CD4-positive, alpha-beta memory T cell (primary cell): ENCODE measurements at regions not wholly inside any gene's neighbourhood (a gene's known extent, or its start where the extent isn't known, plus 50 kb on each side); places are given as distances from the start of the nearest gene placed in this dataset.
A peak's percentile ranks its signal among the peaks of the same experiment; 100 is the strongest.

Experiments
- CTCF ChIA-PET: fragments of 350-600 bp; sonication (Branson Sonifier 250); formaldehyde crosslinking; loops from one replicate; lab custom pipeline; 2021; ENCODE audit warnings: inconsistent platforms; ENCODE audit not compliant: partially characterized antibody; lab: Charles Lee
- POLR2A ChIA-PET: fragments of 350-600 bp; sonication (Branson Sonifier 250); formaldehyde crosslinking; loops from one replicate; lab custom pipeline; 2021; ENCODE audit not compliant: partially characterized antibody; lab: Charles Lee
- DNase-seq, 5 donors: peaks; one replicate each; pipeline versions ENCODE4 v3.0.0 to v3.0.0-alpha.2; 2020 to 2022; ENCODE audit warnings: mixed read lengths in 1 of 5
- H3K27ac ChIP-seq: one replicate; pipeline ENCODE4 v1.7.0; 2013; ENCODE audit warnings: low read depth, low read length
- H3K27me3 ChIP-seq: 2 replicates; pipeline ENCODE4 v1.7.0; 2013; ENCODE audit warnings: mild to moderate bottlenecking, low read length, moderate library complexity; ENCODE audit not compliant: insufficient read depth
- H3K36me3 ChIP-seq: 2 replicates; pipeline ENCODE4 v1.7.0; 2013; ENCODE audit warnings: mild to moderate bottlenecking, low read length, moderate library complexity; ENCODE audit not compliant: insufficient read depth
- H3K4me1 ChIP-seq: 2 replicates; pipeline ENCODE4 v1.7.0; 2013; ENCODE audit warnings: mild to moderate bottlenecking, low read length, moderate library complexity; ENCODE audit not compliant: insufficient read depth
- H3K4me3 ChIP-seq, 2 donors: one replicate each; pipeline ENCODE4 v1.7.0; 2013; ENCODE audit warnings: low read length in 2 of 2, mild to moderate bottlenecking in 1 of 2
- H3K9me3 ChIP-seq, 2 donors: one replicate each; pipeline ENCODE4 v1.7.0; 2013; ENCODE audit warnings: low read length in 2 of 2, control low read depth in 1 of 2; ENCODE audit not compliant: control insufficient read depth in 1 of 2
- H3K27ac Mint-ChIP-seq, 7 donors: one replicate each; pipeline ENCODE4 v1.8.0; 2020 to 2021; ENCODE audit warnings: mixed read lengths in 7 of 7, mild to moderate bottlenecking in 6 of 7, inconsistent platforms in 3 of 7, moderate library complexity in 3 of 7
- H3K27me3 Mint-ChIP-seq, 2 donors: one replicate each; pipeline ENCODE4 v1.8.0; 2020 to 2021; ENCODE audit warnings: mixed read lengths in 2 of 2
- H3K36me3 Mint-ChIP-seq, 2 donors: one replicate each; pipeline ENCODE4 v1.8.0; 2020 to 2021; ENCODE audit warnings: mixed read lengths in 2 of 2, inconsistent platforms in 1 of 2, mild to moderate bottlenecking in 1 of 2
- H3K4me1 Mint-ChIP-seq, 4 donors: one replicate each; pipeline ENCODE4 v1.8.0; 2020 to 2021; ENCODE audit warnings: mixed read lengths in 4 of 4, mild to moderate bottlenecking in 1 of 4
- H3K4me3 Mint-ChIP-seq, 8 donors: one replicate each; pipeline ENCODE4 v1.8.0; 2020 to 2021; ENCODE audit warnings: mixed read lengths in 8 of 8, mild to moderate bottlenecking in 7 of 8, moderate library complexity in 6 of 8, inconsistent platforms in 3 of 8
- H3K9me3 Mint-ChIP-seq, 8 donors: one replicate each; pipeline ENCODE4 v1.8.0; 2020 to 2021; ENCODE audit warnings: mixed read lengths in 8 of 8, mild to moderate bottlenecking in 5 of 8, inconsistent platforms in 3 of 8, moderate library complexity in 1 of 8
- intact Hi-C: fragments of 100-400 bp; cut with micrococcal nuclease; formaldehyde crosslinking; loops from one replicate; pipeline ENCODE4 v1.15.1; 2023

- H3K27ac Mint-ChIP-seq = peak overlapping the region in 5 of 7 donors; percentile 11 to 79 (median 48)
- CTCF ChIA-PET = no interaction called here
Observed at GRCh38 chr5:56454219-56454862, 221.2 kb upstream of the ANKRD55 start.

DNA sequence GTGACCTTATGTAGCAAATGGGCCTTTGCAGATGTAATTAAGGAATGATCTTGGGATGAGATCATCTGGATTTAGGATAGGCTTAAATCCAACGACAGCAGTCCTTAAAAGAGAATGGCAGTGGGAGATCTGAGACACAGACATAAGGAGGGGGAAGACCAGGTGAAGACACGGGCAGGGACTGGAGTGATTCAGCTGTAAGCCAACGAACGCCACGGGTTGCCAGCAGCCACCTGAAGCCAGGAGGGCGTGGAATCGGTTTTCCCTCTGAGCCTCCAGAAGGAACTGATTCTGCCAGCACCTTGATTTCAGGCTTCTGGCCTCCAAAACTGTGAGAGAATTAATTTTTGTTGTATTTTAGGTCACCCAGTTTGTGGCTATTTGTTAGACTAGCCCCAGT is 218.6 kb upstream of the ANKRD55 start:
- no peak overlapping the region for H3K27ac Mint-ChIP-seq
- CTCF ChIA-PET = interaction anchor here (1.2 kb wide), 1 partner anchor 159 kb away, joined by 3 read pairs; no protein-coding TSS in a partner anchor
- intact Hi-C loops = no loop called here

More at GRCh38 chr5:56454219-56454862, 221.2 kb upstream of the ANKRD55 start:
- H3K9me3 ChIP-seq = no peaks in the 10 kb centered on the region
- no peaks in the 10 kb centered on the region for H3K4me1 ChIP-seq
- Mint-ChIP-seq H3K4me3 (peak overlapping the region in 2 of 8 donors; percentile 14 to 20), H3K27me3 (no peaks in the 10 kb centered on the region), H3K9me3 (no peaks in the 10 kb centered on the region), H3K4me1 (peaks cover 0 to 18% (median 4%) of the 10 kb centered on the region in 4 donors), H3K36me3 (peaks cover 0 to 11% of the 10 kb centered on the region in 2 donors)
- no peak overlapping the region for H3K27ac ChIP-seq
- H3K4me3 ChIP-seq = no peak overlapping the region
- peak in 4 of 5 donors; percentile 12 to 42 (median 24) for DNase-seq
- no peaks in the 10 kb centered on the region for H3K36me3 ChIP-seq
- H3K27me3 ChIP-seq = no peaks in the 10 kb centered on the region
- POLR2A ChIA-PET = interaction anchor here (0.6 kb wide), 1 partner anchor 232 kb away, joined by 3 read pairs; no protein-coding TSS in a partner anchor
- intact Hi-C loops = no loop called here

GRCh38 chr5:56450766-56451165 is 217.6 kb upstream of the ANKRD55 start:
- no peak overlapping the region for H3K4me3 ChIP-seq
- no peak overlapping the region for H3K27ac Mint-ChIP-seq
- CTCF ChIA-PET = interaction anchor here (1.1 kb wide), 1 partner anchor 8 kb away, joined by 3 read pairs; no protein-coding TSS in a partner anchor
- H3K36me3 Mint-ChIP-seq = peaks cover 0 to 5% of the 10 kb centered on the region in 2 donors
- POLR2A ChIA-PET = no interaction called here
- H3K9me3 ChIP-seq = no peaks in the 10 kb centered on the region
- peaks cover 0 to 18% (median 6%) of the 10 kb centered on the region in 4 donors for H3K4me1 Mint-ChIP-seq
- no peaks in the 10 kb centered on the region for H3K27me3 ChIP-seq
- no peak overlapping the region for H3K4me3 Mint-ChIP-seq
- no peak overlapping the region for H3K27ac ChIP-seq
- H3K9me3 Mint-ChIP-seq = no peaks in the 10 kb centered on the region
- no peaks in the 10 kb centered on the region for H3K36me3 ChIP-seq
- intact Hi-C loops = no loop called here
- no peak for DNase-seq
- H3K4me1 ChIP-seq = no peaks in the 10 kb centered on the region
- H3K27me3 Mint-ChIP-seq = no peaks in the 10 kb centered on the region

More for the DNA sequence above, 218.6 kb upstream of the ANKRD55 start:
- H3K9me3 Mint-ChIP-seq = no peaks in the 10 kb centered on the region
- POLR2A ChIA-PET = no interaction called here
- H3K4me3 Mint-ChIP-seq = no peak overlapping the region
- no peak overlapping the region for H3K27ac ChIP-seq
- H3K4me1 ChIP-seq = no peaks in the 10 kb centered on the region
- H3K27me3 Mint-ChIP-seq = no peaks in the 10 kb centered on the region
- DNase-seq = no peak
- H3K36me3 ChIP-seq = no peaks in the 10 kb centered on the region
- H3K4me3 ChIP-seq = no peak overlapping the region
- peaks cover 0 to 11% of the 10 kb centered on the region in 2 donors for H3K36me3 Mint-ChIP-seq
- H3K27me3 ChIP-seq = no peaks in the 10 kb centered on the region
- no peaks in the 10 kb centered on the region for H3K9me3 ChIP-seq
- H3K4me1 Mint-ChIP-seq = peaks cover 0 to 18% (median 6%) of the 10 kb centered on the region in 4 donors

GRCh38 chr5:56449071-56449640 is 216.0 kb upstream of the ANKRD55 start:
- Mint-ChIP-seq H3K4me1 (peaks cover 0 to 4% (median 4%) of the 10 kb centered on the region in 4 donors), H3K27me3 (no peaks in the 10 kb centered on the region), H3K27ac (no peak overlapping the region), H3K36me3 (no peaks in the 10 kb centered on the region), H3K9me3 (no peaks in the 10 kb centered on the region), H3K4me3 (no peak overlapping the region)
- Histone ChIP-seq H3K36me3 (no peaks in the 10 kb centered on the region), H3K27ac (no peak overlapping the region), H3K4me1 (no peaks in the 10 kb centered on the region), H3K27me3 (no peaks in the 10 kb centered on the region), H3K9me3 (no peaks in the 10 kb centered on the region), H3K4me3 (no peak overlapping the region)
- intact Hi-C loops = no loop called here
- CTCF ChIA-PET = no interaction called here
- no peak for DNase-seq
- POLR2A ChIA-PET = interaction anchor here (0.6 kb wide), 1 partner anchor 243 kb away, joined by 3 read pairs; no protein-coding TSS in a partner anchor

DNA sequence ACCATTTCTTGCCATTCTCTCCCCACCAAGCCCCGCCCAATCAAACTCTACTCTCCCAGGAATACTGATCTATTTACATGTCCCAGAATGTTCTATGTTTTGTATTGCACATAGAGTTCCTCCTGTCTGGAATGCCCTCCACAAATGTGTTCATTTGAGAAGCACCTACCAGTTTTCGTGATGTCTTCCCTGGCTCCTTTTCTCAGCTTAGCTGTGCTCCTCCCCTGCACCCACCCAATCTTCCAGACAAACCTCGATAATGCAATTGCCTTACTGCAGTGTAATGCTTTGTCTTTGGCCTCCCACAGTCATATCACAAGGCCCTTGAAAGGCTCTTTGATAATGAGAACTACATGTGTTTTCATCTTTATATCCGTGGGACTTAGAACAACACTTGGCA is 214.5 kb upstream of the ANKRD55 start:
- H3K4me1 ChIP-seq = no peaks in the 10 kb centered on the region
- H3K27me3 Mint-ChIP-seq = no peaks in the 10 kb centered on the region
- no peaks in the 10 kb centered on the region for H3K27me3 ChIP-seq
- H3K27ac ChIP-seq = no peak overlapping the region
- no peaks in the 10 kb centered on the region for H3K9me3 ChIP-seq
- peaks cover 0 to 4% (median 0%) of the 10 kb centered on the region in 4 donors for H3K4me1 Mint-ChIP-seq
- CTCF ChIA-PET = no interaction called here
- H3K27ac Mint-ChIP-seq = peak overlapping the region in 2 of 7 donors; percentile 1 to 63
- no peaks in the 10 kb centered on the region for H3K36me3 Mint-ChIP-seq
- intact Hi-C loops = no loop called here
- peaks cover 0 to 2% (median 0%) of the 10 kb centered on the region in 8 donors for H3K9me3 Mint-ChIP-seq
- H3K36me3 ChIP-seq = no peaks in the 10 kb centered on the region
- POLR2A ChIA-PET = interaction anchor here (0.6 to 1.3 kb wide), 2 partner anchors 22 to 31 kb away, joined by 3 read pairs; no protein-coding TSS in a partner anchor
- DNase-seq = no peak
- no peak overlapping the region for H3K4me3 Mint-ChIP-seq
- no peak overlapping the region for H3K4me3 ChIP-seq

DNA sequence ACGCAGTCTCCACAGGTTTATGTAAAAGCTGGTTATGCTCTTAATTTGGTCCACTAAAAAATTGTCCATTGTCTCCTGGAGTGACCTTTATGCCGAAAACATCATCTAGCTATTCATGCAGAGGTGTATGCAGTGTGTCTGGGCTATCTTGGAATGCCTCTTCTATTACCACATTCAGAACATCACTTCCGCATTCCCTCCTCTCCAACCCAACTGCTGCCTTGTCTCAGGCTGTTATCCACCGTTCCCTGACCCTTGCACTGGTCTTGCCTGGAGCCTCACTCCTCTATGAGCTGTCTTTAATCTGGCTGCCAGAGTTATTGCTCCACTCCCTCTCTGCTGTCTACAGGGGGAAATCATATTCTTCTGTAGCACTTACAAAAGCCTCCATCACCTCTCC is 214.1 kb upstream of the ANKRD55 start:
- H3K36me3 Mint-ChIP-seq = no peaks in the 10 kb centered on the region
- H3K36me3 ChIP-seq = no peaks in the 10 kb centered on the region
- peak overlapping the region in 2 of 7 donors; percentile 1 to 63 for H3K27ac Mint-ChIP-seq
- POLR2A ChIA-PET = interaction anchor here (0.6 to 1.3 kb wide), 3 partner anchors 8 to 31 kb away, joined by 3 read pairs; no protein-coding TSS in a partner anchor
- no peaks in the 10 kb centered on the region for H3K27me3 Mint-ChIP-seq
- no peak overlapping the region for H3K4me3 Mint-ChIP-seq
- peaks cover 0 to 4% (median 0%) of the 10 kb centered on the region in 4 donors for H3K4me1 Mint-ChIP-seq
- H3K27me3 ChIP-seq = no peaks in the 10 kb centered on the region
- CTCF ChIA-PET = no interaction called here
- intact Hi-C loops = no loop called here
- peaks cover 0 to 2% (median 0%) of the 10 kb centered on the region in 8 donors for H3K9me3 Mint-ChIP-seq
- no peak for DNase-seq
- H3K27ac ChIP-seq = no peak overlapping the region
- no peak overlapping the region for H3K4me3 ChIP-seq
- H3K4me1 ChIP-seq = no peaks in the 10 kb centered on the region
- H3K9me3 ChIP-seq = no peaks in the 10 kb centered on the region

GRCh38 chr5:56446728-56447127 is 213.6 kb upstream of the ANKRD55 start:
- Mint-ChIP-seq H3K9me3 (peaks cover 0 to 2% (median 0%) of the 10 kb centered on the region in 8 donors), H3K4me1 (peaks cover 0 to 4% (median 0%) of the 10 kb centered on the region in 4 donors), H3K27ac (peak overlapping the region in 1 of 7 donors; percentile 9), H3K27me3 (no peaks in the 10 kb centered on the region), H3K36me3 (no peaks in the 10 kb centered on the region), H3K4me3 (no peak overlapping the region)
- CTCF ChIA-PET = no interaction called here
- no peak overlapping the region for H3K4me3 ChIP-seq
- no peak for DNase-seq
- intact Hi-C loops = no loop called here
- H3K9me3 ChIP-seq = no peaks in the 10 kb centered on the region
- POLR2A ChIA-PET = interaction anchor here (0.6 to 1.3 kb wide), 2 partner anchors 8 to 32 kb away, joined by 3 read pairs; no protein-coding TSS in a partner anchor
- H3K36me3 ChIP-seq = no peaks in the 10 kb centered on the region
- H3K27me3 ChIP-seq = no peaks in the 10 kb centered on the region
- H3K27ac ChIP-seq = no peak overlapping the region
- H3K4me1 ChIP-seq = no peaks in the 10 kb centered on the region
